ENCODE measurements at regions not wholly inside any gene's neighbourhood (a gene's known extent, or its start where the extent isn't known, plus 50 kb on each side); places are given as distances from the start of the nearest gene placed in this dataset.
"Not testable (repeated sequence)": the region's sequence is repeated elsewhere in the genome, so short reads cannot be mapped to it uniquely, and the experiment has no call there.

DNA sequence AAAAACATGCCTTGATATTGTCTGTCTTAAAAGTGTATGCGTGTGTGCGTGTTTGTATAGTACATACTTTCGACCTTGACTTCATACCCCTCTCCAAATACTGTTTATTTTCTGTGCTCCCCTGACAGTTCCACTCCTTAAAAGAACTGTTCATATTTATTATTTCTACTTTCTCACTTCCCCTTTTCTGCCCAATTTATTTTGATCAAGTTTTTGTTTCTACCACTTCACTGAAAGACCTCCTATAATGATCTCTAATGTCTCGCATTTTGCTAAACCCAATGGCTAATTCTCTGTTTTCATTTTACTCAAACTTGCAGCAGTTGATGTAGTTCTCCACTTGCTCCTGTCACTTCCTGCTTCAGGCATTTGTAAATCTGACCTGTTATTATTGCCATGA lies 426.1 kb upstream of the KLF12 start:
- Mint-ChIP-seq H3K27ac (no peak overlapping the region), H3K4me1 (no peaks in the 10 kb centered on the region), H3K36me3 (no peaks in the 10 kb centered on the region), H3K27me3 (no peaks in the 10 kb centered on the region), H3K4me3 (no peak overlapping the region), H3K9me3 (peaks cover 0 to 2% (median 0%) of the 10 kb centered on the region in 7 donors)
- Histone ChIP-seq H3K27ac (ENCODE audit: insufficient read depth, low read length, poor library complexity, severe bottlenecking) (no peak overlapping the region), H3K4me3 (ENCODE audit: low read depth, low read length) (no peak overlapping the region), H3K36me3 (ENCODE audit: control insufficient read depth, insufficient read depth, low read length) (no peaks in the 10 kb centered on the region), H3K27me3 (ENCODE audit: control insufficient read depth, insufficient read depth, low read length) (peaks cover 2% of the 10 kb centered on the region), H3K9me3 (ENCODE audit: control insufficient read depth in 2 of 2, low read length in 2 of 2) (no peaks in the 10 kb centered on the region), H3K4me1 (ENCODE audit: control insufficient read depth, insufficient read depth, low read length, poor library complexity, severe bottlenecking) (no peaks in the 10 kb centered on the region)
- ATAC-seq (ENCODE audit: low read depth in 2 of 2) (no peak), DNase-seq (no peak)

DNA sequence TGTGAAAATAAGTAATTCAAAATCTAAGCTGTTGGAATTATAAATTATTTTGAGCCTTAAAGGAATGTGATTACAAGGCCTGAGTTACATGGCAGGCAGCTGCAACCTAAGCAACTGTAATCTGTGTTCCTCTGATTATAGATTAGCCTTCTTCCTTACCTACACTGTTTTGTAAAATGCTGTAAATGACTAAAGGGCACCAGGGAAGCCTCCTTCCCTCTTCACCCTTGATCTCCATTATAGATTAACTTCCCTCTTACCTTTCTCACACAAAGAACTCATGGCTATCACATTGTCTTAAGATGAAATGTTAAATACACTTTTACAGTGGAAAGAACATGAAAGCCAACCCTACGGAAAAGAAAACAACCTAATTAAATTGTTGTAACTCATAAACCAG lies 423.7 kb upstream of the KLF12 start:
- Histone ChIP-seq H3K36me3 (ENCODE audit: control insufficient read depth, insufficient read depth, low read length) (no peaks in the 10 kb centered on the region), H3K4me3 (ENCODE audit: low read depth, low read length) (no peak overlapping the region), H3K4me1 (ENCODE audit: control insufficient read depth, insufficient read depth, low read length, poor library complexity, severe bottlenecking) (no peaks in the 10 kb centered on the region), H3K27me3 (ENCODE audit: control insufficient read depth, insufficient read depth, low read length) (peaks cover 2% of the 10 kb centered on the region), H3K9me3 (ENCODE audit: control insufficient read depth in 2 of 2, low read length in 2 of 2) (no peaks in the 10 kb centered on the region), H3K27ac (ENCODE audit: insufficient read depth, low read length, poor library complexity, severe bottlenecking) (no peak overlapping the region)
- H3K4me1 Mint-ChIP-seq = no peaks in the 10 kb centered on the region
- H3K27me3 Mint-ChIP-seq = no peaks in the 10 kb centered on the region
- DNase-seq = no peak
- H3K4me3 Mint-ChIP-seq = no peak overlapping the region
- H3K36me3 Mint-ChIP-seq = no peaks in the 10 kb centered on the region
- peaks cover 0 to 3% (median 0%) of the 10 kb centered on the region in 7 donors for H3K9me3 Mint-ChIP-seq
- no peak overlapping the region for H3K27ac Mint-ChIP-seq
- no peak for ATAC-seq (ENCODE audit: low read depth in 2 of 2)

- H3K27me3 ChIP-seq (ENCODE audit: control insufficient read depth, insufficient read depth, low read length) = no peaks in the 10 kb centered on the region
- H3K9me3 ChIP-seq (ENCODE audit: control insufficient read depth in 2 of 2, low read length in 2 of 2) = no peaks in the 10 kb centered on the region
- no peaks in the 10 kb centered on the region for H3K36me3 Mint-ChIP-seq
- no peaks in the 10 kb centered on the region for H3K4me1 ChIP-seq (ENCODE audit: control insufficient read depth, insufficient read depth, low read length, poor library complexity, severe bottlenecking)
- H3K36me3 ChIP-seq (ENCODE audit: control insufficient read depth, insufficient read depth, low read length) = no peaks in the 10 kb centered on the region
- DNase-seq (no peak), ATAC-seq (ENCODE audit: low read depth in 2 of 2) (no peak)
- H3K27me3 Mint-ChIP-seq = no peaks in the 10 kb centered on the region
- H3K27ac ChIP-seq (ENCODE audit: insufficient read depth, low read length, poor library complexity, severe bottlenecking) = no peak overlapping the region
- peaks cover 0 to 3% (median 0%) of the 10 kb centered on the region in 7 donors for H3K9me3 Mint-ChIP-seq
- H3K4me1 Mint-ChIP-seq = no peaks in the 10 kb centered on the region
- no peak overlapping the region for H3K4me3 Mint-ChIP-seq
- H3K4me3 ChIP-seq (ENCODE audit: low read depth, low read length) = no peak overlapping the region
- no peak overlapping the region for H3K27ac Mint-ChIP-seq
These were observed 421.6 kb upstream of the KLF12 start for GRCh38 chr13:74555651-74556420.

GRCh38 chr13:74555276-74555625 lies 421.0 kb upstream of the KLF12 start:
- no peaks in the 10 kb centered on the region for H3K36me3 Mint-ChIP-seq
- Histone ChIP-seq H3K9me3 (ENCODE audit: control insufficient read depth in 2 of 2, low read length in 2 of 2) (no peaks in the 10 kb centered on the region), H3K27me3 (ENCODE audit: control insufficient read depth, insufficient read depth, low read length) (no peaks in the 10 kb centered on the region), H3K36me3 (ENCODE audit: control insufficient read depth, insufficient read depth, low read length) (no peaks in the 10 kb centered on the region), H3K4me1 (ENCODE audit: control insufficient read depth, insufficient read depth, low read length, poor library complexity, severe bottlenecking) (no peaks in the 10 kb centered on the region), H3K4me3 (ENCODE audit: low read depth, low read length) (no peak overlapping the region), H3K27ac (ENCODE audit: insufficient read depth, low read length, poor library complexity, severe bottlenecking) (no peak overlapping the region)
- DNase-seq (no peak), ATAC-seq (ENCODE audit: low read depth in 2 of 2) (no peak)
- H3K4me3 Mint-ChIP-seq = no peak overlapping the region
- H3K9me3 Mint-ChIP-seq = peaks cover 0 to 3% (median 0%) of the 10 kb centered on the region in 7 donors
- no peak overlapping the region for H3K27ac Mint-ChIP-seq
- H3K4me1 Mint-ChIP-seq = no peaks in the 10 kb centered on the region
- no peaks in the 10 kb centered on the region for H3K27me3 Mint-ChIP-seq

GRCh38 chr13:74554569-74555275 lies 420.5 kb upstream of the KLF12 start:
- peaks cover 0 to 4% (median 2%) of the 10 kb centered on the region in 4 donors for H3K4me1 Mint-ChIP-seq
- H3K4me1 ChIP-seq (ENCODE audit: control insufficient read depth, insufficient read depth, low read length, poor library complexity, severe bottlenecking) = no peaks in the 10 kb centered on the region
- H3K27me3 ChIP-seq (ENCODE audit: control insufficient read depth, insufficient read depth, low read length) = no peaks in the 10 kb centered on the region
- H3K9me3 Mint-ChIP-seq = peaks cover 0 to 3% (median 0%) of the 10 kb centered on the region in 7 donors
- no peak overlapping the region for H3K27ac Mint-ChIP-seq
- H3K36me3 Mint-ChIP-seq = no peaks in the 10 kb centered on the region
- no peak overlapping the region for H3K27ac ChIP-seq (ENCODE audit: insufficient read depth, low read length, poor library complexity, severe bottlenecking)
- ATAC-seq (ENCODE audit: low read depth in 2 of 2) (no peak), DNase-seq (no peak)
- no peak overlapping the region for H3K4me3 ChIP-seq (ENCODE audit: low read depth, low read length)
- no peaks in the 10 kb centered on the region for H3K36me3 ChIP-seq (ENCODE audit: control insufficient read depth, insufficient read depth, low read length)
- no peak overlapping the region for H3K4me3 Mint-ChIP-seq
- no peaks in the 10 kb centered on the region for H3K9me3 ChIP-seq (ENCODE audit: control insufficient read depth in 2 of 2, low read length in 2 of 2)
- peaks cover 4% of the 10 kb centered on the region for H3K27me3 Mint-ChIP-seq

GRCh38 chr13:74550039-74550438 lies 415.8 kb upstream of the KLF12 start:
- no peaks in the 10 kb centered on the region for H3K36me3 Mint-ChIP-seq
- H3K4me1 Mint-ChIP-seq = peaks cover 0 to 7% (median 2%) of the 10 kb centered on the region in 4 donors
- no peaks in the 10 kb centered on the region for H3K27me3 ChIP-seq (ENCODE audit: control insufficient read depth, insufficient read depth, low read length)
- H3K4me3 ChIP-seq (ENCODE audit: low read depth, low read length) = no peak overlapping the region
- DNase-seq (peak in 1 of 3 donors; percentile 18), ATAC-seq (ENCODE audit: low read depth in 2 of 2) (peak in 1 of 2 donors; percentile 63)
- no peak overlapping the region for H3K27ac Mint-ChIP-seq
- H3K9me3 Mint-ChIP-seq = no peaks in the 10 kb centered on the region
- no peaks in the 10 kb centered on the region for H3K4me1 ChIP-seq (ENCODE audit: control insufficient read depth, insufficient read depth, low read length, poor library complexity, severe bottlenecking)
- H3K27me3 Mint-ChIP-seq = peaks cover 4% of the 10 kb centered on the region
- H3K9me3 ChIP-seq (ENCODE audit: control insufficient read depth in 2 of 2, low read length in 2 of 2) = no peaks in the 10 kb centered on the region
- H3K36me3 ChIP-seq (ENCODE audit: control insufficient read depth, insufficient read depth, low read length) = no peaks in the 10 kb centered on the region
- H3K4me3 Mint-ChIP-seq = no peak overlapping the region
- H3K27ac ChIP-seq (ENCODE audit: insufficient read depth, low read length, poor library complexity, severe bottlenecking) = no peak overlapping the region

DNA sequence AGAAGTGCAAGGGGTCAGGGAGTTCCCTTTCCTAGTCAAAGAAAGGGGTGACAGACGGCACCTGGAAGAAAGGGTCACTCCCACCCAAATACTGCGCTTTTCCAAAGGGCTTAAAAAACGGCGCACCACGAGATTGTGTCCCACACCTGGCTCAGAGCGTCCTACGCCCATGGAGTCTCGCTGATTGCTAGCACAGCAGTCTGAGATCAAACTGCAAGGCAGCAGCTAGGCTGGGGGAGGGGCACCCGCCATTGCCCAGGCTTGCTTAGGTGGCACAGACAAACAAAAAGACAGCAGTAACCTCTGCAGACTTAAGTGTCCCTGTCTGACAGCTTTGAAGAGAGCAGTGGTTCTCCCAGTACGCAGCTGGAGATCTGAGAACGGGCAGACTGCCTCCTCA lies 402.4 kb upstream of the KLF12 start:
- not testable (repeated sequence) for H3K36me3 ChIP-seq (ENCODE audit: control insufficient read depth, insufficient read depth, low read length); H3K27ac ChIP-seq (ENCODE audit: insufficient read depth, low read length, poor library complexity, severe bottlenecking); DNase-seq; ATAC-seq (ENCODE audit: low read depth in 2 of 2); H3K4me1 Mint-ChIP-seq; H3K27me3 Mint-ChIP-seq; H3K27me3 ChIP-seq (ENCODE audit: control insufficient read depth, insufficient read depth, low read length); H3K4me3 Mint-ChIP-seq; H3K4me3 ChIP-seq (ENCODE audit: low read depth, low read length); H3K9me3 ChIP-seq (ENCODE audit: control insufficient read depth in 2 of 2, low read length in 2 of 2); H3K36me3 Mint-ChIP-seq; H3K4me1 ChIP-seq (ENCODE audit: control insufficient read depth, insufficient read depth, low read length, poor library complexity, severe bottlenecking); H3K27ac Mint-ChIP-seq; H3K9me3 Mint-ChIP-seq

- H3K36me3 Mint-ChIP-seq = no peaks in the 10 kb centered on the region
- Histone ChIP-seq H3K36me3 (ENCODE audit: control insufficient read depth, insufficient read depth, low read length) (no peaks in the 10 kb centered on the region), H3K4me1 (ENCODE audit: control insufficient read depth, insufficient read depth, low read length, poor library complexity, severe bottlenecking) (no peaks in the 10 kb centered on the region), H3K9me3 (ENCODE audit: control insufficient read depth in 2 of 2, low read length in 2 of 2) (no peaks in the 10 kb centered on the region), H3K27me3 (ENCODE audit: control insufficient read depth, insufficient read depth, low read length) (no peaks in the 10 kb centered on the region), H3K4me3 (ENCODE audit: low read depth, low read length) (no peak overlapping the region), H3K27ac (ENCODE audit: insufficient read depth, low read length, poor library complexity, severe bottlenecking) (no peak overlapping the region)
- peaks cover 4% of the 10 kb centered on the region for H3K27me3 Mint-ChIP-seq
- H3K27ac Mint-ChIP-seq = no peak overlapping the region
- no peak for ATAC-seq (ENCODE audit: low read depth in 2 of 2)
- no peaks in the 10 kb centered on the region for H3K9me3 Mint-ChIP-seq
- DNase-seq = no peak
- H3K4me1 Mint-ChIP-seq = no peaks in the 10 kb centered on the region
- H3K4me3 Mint-ChIP-seq = no peak overlapping the region
These were observed 399.0 kb upstream of the KLF12 start for GRCh38 chr13:74533226-74533625.
